Thyroid gland (tissue), 4 donors: ENCODE measurements at regions not wholly inside any gene's neighbourhood (a gene's known extent, or its start where the extent isn't known, plus 50 kb on each side); places are given as distances from the start of the nearest gene placed in this dataset.

Experiments
- CTCF ChIP-seq, 6 experiments: fragments of 200-600 bp in 3 of 6; fragments of 450-650 bp in 3 of 6; sonication (generic) in 3 of 6; IDR thresholded peaks; one replicate each; pipeline ENCODE4 v1.5.1; 2016 to 2019; ENCODE audit warnings: antibody characterized with exemption in 6 of 6, mild to moderate bottlenecking in 2 of 6, inconsistent platforms in 1 of 6, moderate library complexity in 1 of 6
- POLR2A ChIP-seq, 2 donors: fragments of 450-650 bp; IDR thresholded peaks; one replicate each; pipeline ENCODE4 v1.6.1; 2017; ENCODE audit warnings: antibody characterized with exemption in 2 of 2, mild to moderate bottlenecking in 2 of 2, moderate library complexity in 1 of 2

GRCh38 chrX:125646195-125646594, 326.5 kb downstream of the TEX13C start:
- no peak for TF ChIP-seq CTCF (IDR thresholded peaks at IDR 0.05)
- no peak for TF ChIP-seq POLR2A (IDR thresholded peaks at IDR 0.05)
